Stimulated activated naive CD4-positive, alpha-beta T cell (primary cell): ENCODE measurements at regions not wholly inside any gene's neighbourhood (a gene's known extent, or its start where the extent isn't known, plus 50 kb on each side); places are given as distances from the start of the nearest gene placed in this dataset.

ENCODE experiments used
- DNase-seq, 6 experiments: peaks; one replicate each; lab custom pipeline; 2025; lab: John Stamatoyannopoulos, UW

DNA sequence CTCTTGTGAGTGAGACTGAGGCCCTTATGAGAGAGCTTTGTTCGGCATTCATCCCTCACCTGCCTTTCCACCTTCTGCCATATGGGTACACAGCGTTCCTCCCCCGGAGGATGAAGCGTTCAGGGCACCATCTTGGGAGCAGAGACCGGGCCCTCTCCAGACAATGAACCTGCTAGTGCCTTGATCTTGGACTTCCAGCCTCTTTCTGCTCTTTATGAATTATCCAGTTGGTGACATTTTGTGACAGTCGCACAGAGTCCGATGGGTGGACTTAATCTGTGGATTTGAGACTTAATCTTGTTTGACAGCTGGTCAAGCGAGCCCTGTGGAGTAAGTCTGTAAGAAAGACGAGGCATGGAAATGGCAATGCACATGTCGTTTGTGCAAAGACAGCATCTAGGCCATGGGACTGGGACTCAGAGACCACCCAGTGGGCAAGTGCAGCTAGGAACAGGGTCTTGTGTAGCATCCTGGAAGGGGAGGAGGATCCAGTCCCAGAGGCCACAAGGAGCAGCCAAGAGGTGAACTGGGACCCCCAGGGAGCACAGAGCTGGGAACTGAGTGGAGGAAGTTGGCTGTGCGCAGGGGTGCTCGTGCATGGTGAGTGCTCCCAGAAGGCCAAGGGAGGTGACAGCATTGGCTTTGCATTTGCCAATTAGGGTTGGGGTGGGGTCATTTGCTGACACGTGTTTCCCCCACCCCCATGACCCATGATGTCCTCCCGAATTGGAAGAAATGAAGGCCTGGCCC is 69.5 kb upstream of the HDAC4 start:
- no peak for DNase-seq

DNA sequence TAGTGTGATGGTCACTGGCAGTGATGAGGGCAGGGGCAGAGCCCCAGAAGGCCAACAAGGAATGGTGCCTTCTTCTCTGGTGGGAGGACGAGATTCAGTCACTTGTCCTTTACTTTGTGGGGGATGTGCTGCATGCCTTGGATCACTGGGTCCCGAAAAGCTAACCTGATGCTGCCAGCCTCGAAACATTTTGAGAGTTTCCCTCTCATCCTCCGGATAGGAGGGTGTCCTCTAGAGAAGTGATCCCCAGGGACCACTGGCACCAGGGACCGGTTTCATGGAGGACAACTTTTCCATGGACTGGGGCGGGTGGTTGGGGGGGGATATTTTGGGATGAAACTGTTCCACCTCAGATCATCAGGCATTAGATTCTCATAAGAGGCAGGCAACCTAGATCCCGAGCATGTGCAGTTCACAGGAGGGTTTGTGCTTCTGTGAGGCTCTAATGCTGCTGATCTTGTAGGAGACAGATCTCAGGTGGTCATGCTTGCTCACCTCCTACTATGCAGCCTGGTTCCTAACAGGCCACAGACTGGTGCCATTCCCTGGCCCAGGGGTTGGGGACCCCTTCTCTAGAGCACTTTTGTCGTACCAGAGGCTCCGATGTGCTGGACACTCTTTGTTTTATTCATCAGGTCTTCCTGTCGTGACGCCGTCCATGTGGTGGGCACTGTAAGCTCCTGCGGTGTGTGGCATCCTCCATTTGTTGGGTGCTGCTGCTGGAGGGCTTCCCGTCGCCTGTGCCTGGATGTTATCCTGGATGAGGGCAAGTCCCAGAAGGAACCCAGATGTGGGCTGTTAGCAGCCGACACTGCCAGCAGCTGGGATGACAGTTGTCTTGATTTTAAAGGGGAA is 68.5 kb upstream of the HDAC4 start:
- no peak for DNase-seq

DNA sequence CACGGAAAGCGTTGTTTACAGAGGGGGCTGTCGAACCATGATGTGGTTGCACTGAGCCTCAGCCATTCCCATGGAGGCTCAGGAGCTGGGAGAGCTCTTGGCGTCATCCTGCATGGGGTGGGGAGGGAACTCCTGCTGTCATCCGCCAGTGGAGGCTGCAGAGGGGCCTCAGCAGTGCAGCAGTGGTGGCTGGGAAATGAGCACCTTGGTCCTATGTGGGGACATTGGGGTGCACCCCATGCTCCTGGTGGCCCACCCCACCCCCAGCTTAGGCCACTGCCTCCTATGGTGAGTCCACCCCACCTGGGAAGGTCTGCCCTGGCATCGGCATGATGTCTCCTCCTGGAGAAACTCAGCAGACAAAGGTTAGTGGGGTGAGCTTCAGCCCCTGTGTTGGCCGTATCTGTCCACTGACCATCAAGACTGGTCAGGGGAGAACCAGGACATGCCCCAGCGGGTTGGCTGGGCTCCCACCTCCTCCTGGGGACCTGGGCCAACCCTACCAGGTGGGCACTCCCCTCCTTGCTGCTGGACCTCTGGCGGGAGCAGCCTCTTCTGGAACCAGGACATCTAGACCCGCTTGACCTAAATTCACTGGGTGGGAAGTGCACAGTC is 67.8 kb upstream of the HDAC4 start:
- DNase-seq: no peak

DNA sequence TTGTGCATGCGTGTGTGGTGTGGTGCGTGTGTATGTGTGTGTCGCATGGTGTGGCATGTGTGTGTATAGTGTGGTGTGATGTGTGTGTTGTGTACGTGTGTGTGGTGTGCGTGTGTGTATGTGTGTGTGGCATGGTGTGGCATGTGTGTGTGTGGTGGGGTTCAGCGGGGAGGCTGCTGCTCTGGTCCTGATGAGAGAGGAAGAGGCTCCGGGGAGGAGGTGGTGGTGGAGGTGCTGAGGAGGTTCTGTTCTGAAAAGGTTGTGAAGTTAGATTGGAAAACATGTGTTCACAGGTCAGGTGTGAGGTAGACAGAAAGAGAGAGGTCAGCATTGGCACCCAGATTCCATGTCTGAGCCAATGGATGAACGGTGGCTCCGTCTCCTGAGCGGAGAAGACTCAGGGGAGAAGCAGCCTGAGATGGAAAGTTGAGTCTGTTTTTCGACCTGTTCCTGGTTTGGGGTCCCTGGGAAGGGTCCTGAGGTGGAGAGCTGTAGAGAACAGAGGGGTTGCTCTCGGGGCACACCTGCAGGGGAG is 67.2 kb upstream of the HDAC4 start:
- DNase-seq: no peak

DNA sequence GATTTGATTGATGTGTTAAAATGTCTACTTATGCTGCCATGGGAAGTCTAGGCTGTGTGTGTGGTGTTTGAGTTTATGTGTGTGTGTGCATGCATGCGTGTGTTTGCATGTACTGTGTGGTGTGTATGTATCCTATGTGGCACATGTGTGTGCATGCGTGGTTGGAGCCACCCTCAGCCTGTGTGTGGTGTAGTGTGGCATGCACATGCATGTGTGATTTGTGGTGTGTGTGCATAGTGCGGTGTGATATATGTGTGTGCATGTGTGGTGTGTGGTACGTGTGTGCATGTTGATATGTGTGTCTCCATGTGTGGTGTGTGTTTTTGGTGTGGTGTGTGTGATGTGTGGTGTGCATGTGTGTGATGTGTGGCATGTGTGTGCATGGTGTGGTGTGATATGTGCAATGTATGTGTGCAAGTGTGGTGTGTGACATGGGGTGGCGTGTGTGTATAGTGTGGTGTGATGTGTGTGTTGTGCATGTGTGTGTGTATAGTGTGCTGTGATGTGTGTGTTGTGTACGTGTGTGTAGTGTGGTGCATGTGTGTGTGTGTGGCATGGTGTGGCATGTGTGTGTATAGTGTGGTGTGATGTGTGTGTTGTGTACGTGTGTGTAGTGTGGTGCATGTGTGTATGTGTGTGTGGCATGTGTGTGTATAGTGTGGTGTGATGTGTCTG is 66.6 kb upstream of the HDAC4 start:
- no peak for DNase-seq

DNA sequence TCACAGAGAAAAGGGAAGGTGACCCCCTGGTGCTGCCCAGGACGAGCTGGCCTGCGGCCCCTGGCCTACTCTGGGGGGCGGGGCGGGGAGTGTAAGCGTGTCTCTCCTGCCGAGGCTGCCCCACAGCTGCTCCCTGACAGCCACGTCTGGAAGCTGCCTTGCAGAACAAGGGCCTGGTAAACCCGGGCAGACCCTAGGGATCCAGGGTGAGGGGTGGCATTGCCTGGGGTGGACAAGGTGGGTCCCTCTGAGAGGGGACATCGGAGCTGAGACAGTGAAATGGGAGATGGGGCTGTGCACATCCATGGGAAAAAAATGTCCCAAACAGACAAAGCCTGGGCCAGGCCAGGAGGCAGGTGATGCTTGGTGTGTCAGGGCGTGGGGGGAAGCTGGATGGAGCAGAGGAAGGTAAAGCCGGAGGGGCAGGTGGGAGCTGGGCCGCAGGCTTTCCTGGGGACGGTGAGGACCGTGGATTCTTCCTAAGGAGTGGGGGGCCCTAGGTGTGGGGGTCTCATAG is 66.0 kb upstream of the HDAC4 start:
- DNase-seq: no peak

DNA sequence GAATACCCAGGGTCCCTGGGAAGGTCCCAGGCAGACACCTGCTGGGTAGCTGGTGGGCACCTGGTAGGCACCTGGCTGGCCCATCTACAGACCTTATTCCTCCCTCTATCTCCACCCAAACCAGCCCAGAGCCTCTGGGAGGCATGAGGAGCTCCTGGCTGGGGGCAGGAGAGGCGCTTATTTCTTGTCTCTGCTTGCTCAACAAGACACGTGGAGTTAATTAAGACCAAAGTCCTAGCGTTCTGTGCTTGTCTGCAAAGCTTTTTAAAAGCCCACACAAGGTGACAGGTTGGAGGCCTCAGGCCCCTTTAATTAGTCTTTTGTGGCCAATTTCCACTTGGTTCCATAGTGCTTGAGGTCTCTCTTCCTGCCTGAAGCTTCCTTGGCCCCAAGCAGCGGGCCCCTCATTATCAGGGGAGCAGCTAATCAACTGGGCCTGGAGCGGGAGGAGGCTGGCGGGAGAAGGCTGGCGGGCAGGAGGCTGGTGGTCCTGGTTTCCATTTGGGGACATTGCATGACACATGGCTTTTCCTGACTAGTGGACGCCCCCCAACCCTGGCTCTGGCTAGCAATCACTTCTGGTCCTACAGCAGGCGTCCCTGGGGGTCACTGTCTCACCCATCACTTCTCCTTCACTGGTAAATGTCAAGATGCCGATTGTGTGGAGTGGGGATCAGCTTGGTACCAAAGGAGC is 65.4 kb upstream of the HDAC4 start:
- no peak for DNase-seq

DNA sequence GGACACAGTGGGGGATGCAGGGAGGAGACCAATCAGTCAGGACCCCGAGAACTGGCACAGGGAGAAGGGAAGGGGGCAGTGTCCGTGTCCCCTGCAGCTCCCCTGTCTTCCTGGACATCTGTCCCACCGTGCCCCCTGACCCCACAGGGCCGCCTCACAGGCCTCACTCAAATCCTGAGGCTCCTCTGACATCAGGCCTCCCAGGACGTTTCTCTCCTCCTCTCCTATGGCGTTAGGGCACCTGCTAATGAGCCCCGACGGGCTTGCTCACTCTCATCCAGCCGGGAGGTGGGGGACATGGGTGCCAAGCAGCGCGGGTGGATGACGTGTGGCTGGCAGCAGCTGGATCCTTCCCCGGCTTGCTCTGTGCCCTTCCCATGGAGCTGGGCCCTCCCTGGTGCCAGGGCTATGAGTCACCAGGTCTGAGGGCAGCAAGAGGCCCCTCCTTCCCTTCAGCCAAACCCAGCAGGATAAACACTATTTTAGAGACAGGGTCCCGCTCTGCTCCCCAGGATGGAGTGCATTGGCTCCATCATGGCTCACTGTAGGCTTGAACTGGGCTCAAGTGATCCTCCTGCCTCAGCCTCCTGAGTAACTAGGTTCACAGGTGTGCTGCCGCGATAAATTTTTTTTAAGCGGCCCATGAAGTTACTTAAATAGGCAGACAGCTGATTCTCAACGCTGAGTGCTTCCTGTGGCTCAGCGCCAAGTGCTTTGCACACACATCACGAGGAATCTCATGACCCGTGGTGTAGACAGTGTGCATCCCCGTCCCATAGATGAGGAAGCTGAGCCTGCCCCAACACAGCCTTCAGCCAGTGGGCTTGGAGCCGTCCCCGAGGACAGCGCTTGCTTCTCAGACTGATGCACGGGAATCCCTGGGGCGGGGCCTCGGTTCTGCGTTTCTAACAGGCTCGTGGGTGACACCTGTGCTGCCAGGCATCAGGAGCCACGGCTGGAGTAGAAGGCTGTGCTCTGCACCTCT is 64.5 kb upstream of the HDAC4 start:
- no peak for DNase-seq

DNA sequence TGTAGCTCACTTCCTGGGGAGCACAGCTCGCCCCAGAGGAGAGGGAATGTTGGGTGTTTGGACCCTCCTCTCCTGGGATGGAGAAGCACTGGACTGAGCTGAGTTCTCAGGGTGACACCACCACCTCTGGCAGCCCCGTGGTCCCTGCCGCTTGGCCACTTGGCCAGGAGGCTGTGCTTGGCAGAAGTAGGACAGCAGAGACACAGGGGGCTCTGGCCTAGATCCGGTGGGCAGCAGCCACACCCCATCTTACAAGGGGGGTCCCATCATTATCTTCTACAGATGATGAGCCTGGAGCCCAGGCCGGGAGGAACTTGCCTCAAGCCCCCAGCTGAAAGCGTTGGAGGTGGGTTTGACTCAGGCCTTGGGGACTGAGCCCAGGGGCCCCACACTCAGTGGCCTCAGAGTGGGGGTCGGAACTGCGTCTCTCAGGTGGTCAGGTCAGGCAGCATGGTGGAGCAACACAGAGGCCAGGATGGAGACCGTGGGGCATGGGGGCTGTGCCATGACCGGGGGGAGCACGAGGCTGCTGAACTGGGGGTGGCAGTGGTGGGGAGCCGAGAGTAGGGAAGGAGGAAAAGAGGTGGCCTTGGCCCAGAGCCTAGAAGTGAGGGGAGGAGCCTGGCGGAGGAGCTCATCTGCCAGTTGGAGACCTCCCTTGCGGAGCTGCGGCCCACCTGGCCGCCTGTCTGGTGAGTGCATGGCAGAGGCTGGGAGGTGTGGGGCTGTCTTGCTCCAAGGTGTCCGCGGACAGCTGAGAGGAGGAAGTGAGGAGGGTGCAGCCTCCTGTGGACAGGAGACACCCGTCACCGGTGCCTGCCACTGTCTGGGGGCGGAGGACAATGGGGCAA is 63.6 kb upstream of the HDAC4 start:
- no peak for DNase-seq

DNA sequence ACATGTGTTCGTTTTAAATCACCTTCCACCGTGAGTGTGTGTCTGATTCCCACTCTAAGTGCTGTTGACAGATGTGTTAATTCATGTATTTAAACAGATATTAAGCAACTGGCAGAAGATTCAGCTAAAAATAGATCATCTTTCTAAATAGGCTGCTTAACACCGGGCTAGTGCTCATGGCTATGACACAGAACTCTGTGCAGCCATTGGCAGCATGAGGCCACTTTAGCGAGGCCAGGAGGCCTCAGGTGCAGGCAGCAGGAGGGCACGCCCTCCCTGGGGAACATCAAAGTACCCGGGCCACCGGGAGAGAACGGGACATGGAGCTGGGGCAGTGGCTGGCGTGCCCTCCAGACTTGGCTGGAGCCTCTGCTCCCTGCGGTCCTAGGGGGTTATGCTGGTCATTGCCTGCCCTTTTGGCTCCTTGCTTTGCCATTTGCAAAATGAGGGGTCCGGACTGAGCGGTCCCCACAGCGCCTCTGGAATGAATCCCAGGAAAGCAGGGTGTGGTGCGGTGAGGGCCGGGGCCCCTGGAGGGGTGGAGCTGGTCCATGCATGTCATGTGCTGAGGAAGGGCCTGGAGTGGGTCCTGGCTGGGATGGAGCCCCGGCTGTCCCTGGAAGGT is 62.8 kb upstream of the HDAC4 start:
- DNase-seq: no peak

DNA sequence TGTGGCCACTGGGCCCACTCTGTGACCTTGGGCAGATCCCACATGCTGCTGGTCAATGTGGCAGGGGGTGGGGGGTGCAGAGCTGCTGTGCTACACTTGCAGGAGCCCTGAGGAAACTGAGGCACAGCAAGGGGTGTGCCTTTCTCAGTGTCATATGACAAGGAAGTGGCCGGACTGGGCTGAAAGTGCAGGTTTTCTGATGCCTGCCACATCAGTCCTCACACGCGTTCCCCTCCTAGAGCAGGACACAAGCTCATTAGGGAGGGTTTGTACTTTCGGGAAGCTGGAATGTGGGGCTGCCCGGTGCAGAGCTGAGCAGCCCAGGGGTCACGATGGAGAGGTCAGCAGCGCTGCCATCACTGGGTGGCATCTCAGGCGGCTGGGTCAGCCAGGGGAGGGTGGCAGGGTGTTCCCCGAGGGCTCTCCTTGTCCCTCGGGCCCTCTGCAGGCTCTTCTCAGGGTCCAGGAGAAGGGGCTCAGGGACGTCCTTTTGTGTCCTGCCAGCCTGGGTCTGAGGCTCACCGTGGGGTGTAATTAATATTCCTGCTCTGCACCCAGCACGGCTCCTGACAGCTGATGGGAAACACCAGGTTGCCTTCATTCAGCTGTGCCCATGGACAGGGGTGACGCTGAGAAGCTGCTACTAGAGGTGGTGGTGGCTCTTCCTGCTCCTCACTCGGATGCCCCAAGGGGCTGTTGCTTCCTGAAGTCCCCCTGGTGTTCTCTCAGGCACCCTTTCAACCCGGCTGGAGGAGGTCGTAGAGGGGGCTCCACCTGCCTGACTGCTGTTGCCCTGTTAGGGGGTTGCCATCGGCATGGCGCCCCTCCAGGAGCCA is 62.1 kb upstream of the HDAC4 start:
- DNase-seq: no peak

DNA sequence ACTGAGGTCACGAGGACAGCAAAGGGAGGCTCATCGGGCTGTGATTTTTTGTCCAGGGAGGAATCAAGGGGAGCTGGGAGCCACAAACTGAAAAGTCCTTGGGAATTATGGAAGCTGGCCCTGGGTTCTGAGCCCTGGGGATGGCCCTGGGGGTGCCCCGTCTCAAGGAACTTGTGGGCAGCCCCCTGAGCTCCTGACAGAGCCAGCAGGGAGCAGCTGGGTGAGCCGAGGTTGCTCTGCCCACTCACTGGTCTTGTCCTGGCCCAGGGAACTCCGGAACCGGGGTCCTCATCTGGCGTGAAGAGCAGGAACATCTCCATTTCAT is 61.3 kb upstream of the HDAC4 start:
- DNase-seq: no peak

DNA sequence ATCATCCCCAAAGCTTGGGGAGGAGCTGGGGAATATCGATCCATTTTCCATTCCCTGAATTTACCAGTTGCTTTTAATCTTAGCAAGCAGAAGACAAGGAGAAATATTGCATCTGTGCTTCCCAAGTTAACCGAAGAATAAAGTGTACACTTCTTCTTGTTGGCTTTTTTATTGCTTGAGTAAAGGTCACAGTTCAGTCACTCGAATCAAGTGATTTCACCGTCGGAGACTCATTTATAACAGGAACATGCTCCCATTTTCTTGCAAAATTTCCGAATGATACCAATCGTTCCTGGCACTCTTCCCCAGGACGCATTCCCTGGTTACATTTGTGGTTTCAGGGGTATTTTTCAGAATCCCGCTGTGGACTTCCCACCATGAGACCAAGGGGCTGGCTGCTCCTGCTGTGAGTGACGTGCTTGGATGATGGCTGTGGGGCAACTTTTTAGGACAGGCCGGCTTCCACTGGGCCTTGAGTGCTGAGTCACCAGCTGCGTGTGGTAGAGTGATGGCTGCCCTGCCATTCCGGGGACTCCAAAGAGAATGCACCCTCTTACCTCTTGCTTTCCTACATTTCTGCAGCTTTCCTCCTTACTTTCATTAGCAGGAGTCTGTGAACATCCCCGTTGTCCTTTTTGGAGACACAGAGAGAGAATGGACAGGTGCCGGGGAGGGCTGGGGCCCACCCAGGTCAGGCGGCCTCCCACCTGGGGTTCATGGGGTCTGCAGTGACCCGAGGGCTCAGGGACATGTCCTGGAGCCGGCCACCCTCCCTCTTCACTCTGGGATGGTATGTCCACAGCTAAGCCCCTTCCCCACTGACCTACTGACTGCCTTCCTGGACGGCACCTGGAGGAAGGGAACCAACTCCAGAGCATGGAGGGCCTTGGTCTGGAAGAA is 60.7 kb upstream of the HDAC4 start:
- DNase-seq: no peak

DNA sequence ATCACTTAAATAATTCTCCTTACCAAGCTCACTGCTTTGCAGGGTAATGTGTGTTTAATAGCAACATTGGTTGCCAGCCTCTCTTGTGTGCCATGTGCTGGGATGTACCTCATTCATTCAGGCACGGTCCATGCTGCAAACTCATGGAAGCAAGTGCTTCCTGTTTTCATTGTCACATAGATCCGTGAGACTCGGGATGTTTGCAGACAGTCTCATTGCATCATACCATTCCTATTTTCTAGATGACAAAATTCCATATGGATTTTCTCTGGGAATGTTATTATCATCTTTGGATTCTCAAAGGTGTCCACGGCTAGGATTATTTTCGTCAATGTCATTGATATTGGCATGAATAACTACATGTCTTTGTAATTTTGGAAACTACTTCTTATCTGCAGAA is 60.0 kb upstream of the HDAC4 start:
- DNase-seq: no peak

DNA sequence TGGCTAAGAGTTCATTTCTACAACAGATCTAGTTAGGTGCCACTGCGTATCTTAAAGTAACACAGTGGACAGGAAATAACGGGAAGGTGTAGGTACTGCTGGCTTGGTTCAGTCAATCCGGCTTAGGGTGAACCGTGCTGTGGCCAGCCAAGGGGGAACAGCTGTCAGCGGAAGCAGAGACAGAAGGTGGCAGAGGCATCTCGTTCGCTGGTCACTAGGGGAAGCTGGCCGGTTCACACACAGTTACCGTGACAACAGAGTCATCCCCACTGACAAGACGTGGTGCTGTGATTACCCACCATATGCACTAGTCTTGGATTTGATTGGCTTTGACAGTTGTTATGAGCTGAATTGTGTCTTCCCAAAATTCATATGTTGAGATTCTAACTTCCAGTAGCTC is 58.8 kb upstream of the HDAC4 start:
- no peak for DNase-seq

DNA sequence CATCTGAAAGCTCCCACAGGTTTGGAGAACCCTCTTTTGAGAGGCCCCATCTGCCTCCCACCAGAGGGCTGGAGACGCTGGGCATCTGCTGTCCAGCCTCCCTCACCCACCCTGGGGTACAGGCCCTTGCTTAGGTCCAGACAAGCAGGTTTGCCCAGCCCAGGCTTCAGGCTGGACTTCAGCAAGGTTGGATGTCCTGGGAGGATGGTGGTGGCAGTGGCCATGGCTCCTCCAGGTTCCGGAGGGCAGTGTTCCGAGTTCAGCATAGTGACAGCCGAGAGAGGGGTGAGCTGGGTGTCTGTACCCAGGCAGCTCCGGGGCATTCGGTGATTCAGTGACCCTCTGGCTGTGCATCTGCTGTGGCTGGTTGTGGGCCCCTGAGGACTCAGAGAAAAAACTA is 58.2 kb upstream of the HDAC4 start:
- no peak for DNase-seq
